ENCODE measurements at regions not wholly inside any gene's neighbourhood (a gene's known extent, or its start where the extent isn't known, plus 50 kb on each side); places are given as distances from the start of the nearest gene placed in this dataset.
"Not testable (repeated sequence)": the region's sequence is repeated elsewhere in the genome, so short reads cannot be mapped to it uniquely, and the experiment has no call there.

DNA sequence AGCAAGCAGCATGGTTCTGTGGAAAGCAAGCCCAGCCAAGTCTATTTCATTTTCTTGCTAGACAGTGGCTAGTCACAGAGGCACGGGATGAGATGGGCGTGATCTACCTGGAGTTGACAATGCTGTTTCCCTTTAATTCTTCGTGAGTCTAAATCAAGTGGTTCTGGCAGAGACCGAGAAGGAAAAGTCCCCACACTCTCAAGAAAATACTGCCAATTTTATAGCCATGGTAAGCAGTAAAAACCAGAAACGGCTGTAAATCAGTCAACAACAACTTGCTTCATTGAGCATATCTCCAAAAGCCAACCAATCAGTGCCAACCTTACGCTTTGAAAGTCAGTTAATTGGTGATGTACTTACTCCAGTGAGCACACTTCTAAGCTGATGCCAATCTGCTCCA, 223.4 kb downstream of the SEC23IP start:
- DNase-seq, result no peak

DNA sequence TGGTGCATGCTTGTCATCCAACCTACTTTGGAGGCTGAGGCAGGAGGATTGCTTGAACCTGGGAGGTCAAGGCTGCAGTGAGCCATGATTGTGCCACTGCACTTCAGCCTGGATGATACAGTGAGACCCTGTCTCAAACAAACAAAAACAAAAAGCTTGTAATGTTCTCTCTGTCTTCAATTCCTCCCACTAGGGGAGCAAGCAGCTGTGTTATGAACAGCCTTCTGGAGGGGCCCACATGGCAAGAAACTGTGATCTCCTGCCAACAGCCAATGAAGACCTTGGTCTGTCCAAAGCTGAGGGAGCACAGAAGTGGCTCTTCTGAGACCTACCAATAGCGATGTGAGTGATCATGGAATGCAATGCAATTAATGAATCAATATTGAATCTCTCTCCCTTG, 229.2 kb downstream of the SEC23IP start:
- no peak for DNase-seq

DNA sequence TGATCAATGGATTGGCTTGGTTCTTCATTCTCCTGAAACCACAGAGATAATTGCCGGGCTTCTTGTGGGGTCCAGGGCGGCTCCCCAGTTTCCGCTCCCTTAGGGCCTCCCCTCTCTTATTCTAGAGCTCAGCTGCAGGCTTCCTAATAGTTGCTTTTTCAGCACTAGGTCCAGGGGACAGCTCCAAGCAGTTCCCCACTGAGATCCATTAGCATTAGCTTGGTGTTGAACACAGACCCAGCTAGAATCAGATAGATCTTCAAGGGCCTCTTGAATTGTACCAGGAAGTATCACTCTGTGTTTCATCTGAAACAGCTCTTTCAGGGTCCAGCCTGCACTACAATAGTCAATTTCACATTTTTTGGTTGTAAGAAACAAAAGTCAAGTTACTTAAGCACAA, 238.7 kb downstream of the SEC23IP start:
- DNase-seq, result no peak

DNA sequence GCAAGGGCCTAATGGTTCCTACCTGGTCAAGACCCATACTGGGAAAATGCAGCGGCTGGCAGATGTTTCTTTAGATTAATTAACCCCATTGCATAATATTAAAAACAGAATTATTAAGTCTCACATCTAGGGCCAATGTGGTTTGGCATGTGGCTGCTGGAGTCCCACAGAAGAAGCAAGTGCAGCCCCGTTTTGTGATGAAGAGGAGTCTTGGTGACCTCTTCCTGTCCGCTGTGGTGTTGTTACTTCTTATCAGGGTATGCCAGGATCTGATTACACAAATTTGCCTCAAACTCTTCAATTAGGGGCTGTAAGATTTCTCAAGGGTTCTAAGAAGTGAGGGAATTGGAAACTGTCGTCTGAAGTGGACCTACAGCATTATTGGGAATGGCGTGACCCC, 240.3 kb downstream of the SEC23IP start:
- DNase-seq, result no peak

DNA sequence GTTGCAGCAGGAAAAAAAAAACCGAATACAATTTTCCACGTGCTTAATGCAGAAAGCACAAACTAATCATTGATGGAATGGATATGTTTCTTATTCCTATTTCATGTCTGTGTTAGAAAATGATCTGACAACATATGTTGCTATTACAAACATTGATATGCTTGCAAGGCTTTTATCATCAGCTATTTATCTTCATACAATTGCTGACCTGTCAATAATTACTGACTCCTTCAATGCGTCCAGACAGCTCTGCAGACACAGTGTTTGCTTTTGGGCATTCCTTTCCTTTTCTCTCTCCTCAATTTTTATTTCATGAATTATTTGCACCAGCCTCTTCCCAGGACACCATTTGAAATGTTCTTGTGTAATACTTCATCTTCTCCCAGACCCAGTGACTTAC, 246.2 kb downstream of the SEC23IP start:
- no peak for DNase-seq

DNA sequence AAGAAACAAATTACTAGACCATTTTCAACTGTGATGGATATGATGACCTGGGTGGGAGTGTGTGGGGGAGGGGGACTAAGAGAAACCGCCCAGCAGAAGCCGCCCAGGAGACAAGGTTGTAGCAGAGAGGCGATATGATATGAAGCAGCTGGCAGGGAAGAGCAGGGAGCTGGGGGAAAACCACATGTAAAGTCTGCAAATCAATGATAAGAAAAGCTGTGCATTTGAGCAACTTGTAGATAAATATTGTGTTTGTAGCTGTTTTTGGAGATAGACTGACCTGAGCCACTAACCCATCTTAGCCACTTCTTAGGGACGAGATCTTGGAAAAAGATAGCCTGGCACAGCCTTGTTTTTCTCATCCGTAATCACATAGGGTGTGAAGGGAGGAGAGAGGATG, 252.6 kb downstream of the SEC23IP start:
- DNase-seq, result no peak

DNA sequence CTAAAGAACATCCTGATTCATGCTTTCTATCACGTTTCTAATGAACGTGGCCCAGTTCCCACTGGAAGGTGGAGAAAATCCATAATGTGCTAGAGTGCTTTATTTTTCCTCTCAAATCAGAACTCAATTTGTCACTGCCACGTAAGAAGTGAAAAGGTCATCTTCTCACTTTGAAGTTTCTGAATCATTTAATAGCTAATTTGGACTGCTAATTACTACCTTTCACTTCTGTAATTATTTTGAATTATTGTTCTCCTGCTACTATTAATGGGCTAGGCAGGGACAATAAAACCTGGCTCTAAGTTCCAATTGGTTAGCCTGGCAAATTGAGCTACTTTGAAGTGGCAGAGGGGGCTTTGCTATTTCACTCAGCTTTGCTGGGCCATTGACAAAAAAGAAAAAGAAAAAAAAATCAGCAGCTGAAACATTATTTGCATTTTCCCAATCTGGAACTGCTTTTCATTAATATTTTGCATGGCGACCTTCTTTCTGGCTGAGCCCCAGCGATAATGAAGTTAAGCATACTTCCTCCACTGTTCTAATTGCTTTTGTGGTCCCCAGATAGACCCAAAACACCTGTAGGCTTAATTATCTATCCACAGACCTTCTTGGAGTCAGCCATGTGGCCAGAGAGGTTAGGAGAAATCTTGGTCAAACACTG, 264.2 kb downstream of the SEC23IP start:
- no peak for DNase-seq

DNA sequence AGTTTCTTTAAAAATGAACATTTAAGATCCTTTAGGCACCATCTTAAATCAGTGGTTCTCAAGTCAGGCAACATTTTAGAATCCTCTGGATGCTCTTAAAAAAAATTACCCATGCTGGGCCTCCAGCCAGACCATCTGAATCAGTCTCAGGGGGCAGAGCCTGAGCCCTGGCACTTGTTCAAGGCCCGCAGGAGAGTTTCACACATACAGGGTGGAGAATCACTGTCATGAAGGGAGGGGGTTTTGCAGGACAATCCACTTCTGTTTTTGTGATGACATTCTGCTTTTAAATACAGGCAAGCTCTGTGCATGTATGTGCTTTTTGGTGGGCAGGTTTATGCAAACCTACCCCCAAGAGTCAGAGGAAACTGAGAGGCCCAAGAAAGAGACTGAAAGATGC, 268.6 kb downstream of the SEC23IP start:
- DNase-seq, result no peak

DNA sequence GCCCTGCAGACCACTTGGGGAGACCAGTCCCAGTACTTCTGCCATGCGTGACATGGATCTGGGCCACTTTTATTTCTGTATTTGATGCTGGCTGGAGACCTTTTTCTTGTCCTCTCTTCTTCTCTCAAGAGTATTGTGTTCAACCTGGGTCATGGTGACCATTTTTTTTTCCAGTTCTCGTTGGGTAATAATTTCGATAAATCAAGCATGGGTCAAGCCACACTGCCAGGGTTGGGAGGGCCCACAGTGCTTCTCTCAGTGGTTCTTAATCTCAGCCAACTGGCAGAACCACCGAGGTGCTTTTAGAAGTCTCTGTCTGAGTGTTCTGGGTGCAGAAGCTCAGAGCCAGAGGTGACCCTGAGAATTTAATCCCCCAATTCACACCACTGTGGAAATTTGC, 269.9 kb downstream of the SEC23IP start:
- DNase-seq, result no peak

DNA sequence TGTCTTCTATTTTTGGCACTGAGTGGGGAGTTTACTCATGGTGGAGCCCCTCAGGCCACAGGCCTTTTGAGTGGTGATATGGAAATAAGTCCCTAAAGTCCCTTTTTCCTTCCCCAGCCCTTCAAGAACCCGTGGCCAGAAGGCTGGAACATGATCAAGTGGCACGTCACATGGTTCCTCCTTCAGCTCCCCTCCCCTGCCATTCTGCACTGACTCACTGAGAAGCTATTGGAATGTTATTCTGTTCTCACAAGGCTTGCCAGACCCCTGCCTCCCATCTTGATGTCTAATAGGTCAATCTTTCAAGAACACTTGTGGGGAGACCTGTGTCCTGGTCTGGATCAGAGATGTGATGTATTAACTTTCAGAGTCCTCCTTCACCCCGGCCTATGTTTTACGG, 279.8 kb downstream of the SEC23IP start:
- DNase-seq, result no peak

DNA sequence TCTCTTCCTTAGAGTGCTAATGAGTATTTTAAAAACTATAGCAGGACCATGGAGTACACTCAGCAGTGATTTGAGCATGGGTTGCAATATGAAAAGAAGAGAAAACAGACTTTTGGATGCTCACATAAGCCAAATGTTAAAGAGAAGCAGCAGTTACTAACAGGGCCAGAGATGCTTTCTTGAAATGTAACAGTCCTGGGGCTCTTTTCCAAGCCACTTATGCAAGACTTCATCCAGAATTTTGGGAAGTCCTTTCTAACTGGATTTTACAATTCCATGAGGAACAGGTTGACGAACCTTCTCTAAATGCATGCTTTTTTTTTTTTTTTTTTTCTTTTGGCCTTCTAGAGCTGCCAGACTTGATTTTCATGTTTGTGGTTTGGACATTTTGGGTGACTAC, 282.0 kb downstream of the SEC23IP start:
- no peak for DNase-seq

DNA sequence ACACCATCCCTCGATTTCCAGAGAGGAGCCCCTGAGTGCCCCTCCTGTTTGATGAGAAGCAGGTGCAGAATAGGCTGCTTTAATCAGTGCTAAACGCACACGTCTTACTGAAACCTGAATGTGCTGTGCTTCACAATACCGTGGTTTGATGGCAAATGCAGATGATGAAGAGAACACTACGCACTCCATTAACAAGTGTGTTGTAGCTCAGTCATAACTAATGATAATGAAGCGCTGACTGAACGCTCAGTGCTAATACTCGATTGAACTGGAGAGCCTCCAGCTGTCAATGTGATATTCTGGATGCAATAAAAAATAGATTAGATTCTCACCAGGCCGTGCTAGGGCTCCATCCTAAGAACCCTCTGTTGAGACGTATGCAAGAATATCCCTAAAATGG, 279.7 kb upstream of the PLPP4 start:
- DNase-seq, result no peak

DNA sequence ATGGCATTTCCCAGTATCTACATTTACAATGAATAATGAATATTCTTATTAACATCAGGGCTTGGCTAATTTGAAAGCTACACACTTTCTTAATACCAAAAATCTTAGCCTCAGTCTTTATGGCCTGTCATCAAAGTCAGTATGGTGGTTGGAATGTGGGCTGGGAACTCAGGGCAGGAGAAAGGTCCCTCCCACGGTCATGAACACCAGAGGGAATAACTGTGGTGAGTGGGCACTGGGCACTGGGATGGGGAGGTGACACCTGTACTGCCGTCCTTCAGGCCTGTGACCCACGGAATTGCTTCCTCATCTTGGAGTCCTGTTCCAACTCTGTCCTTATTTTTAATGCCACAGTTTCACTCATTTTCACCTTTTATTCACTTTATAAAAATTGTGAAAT, 276.9 kb upstream of the PLPP4 start:
- DNase-seq, result no peak

DNA sequence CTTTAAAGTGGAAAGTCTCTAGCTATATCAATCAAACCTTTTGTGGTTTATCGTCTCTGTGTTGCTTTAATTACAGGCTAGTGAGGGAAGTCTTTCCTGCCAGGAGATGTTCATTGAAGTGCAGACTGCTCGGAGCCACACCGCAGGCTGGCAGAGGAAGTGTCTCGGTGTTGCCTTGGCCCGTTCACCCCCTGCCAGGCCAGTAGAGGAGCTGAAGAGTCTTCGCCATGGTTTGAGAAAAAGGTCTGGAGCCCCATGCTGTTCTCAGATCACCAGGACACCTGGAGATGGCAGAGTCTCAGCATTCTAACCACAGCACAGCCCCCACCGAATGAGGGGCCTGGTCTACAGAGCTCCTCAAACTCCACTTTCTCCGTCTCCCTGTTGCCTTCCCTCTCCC, 275.9 kb upstream of the PLPP4 start:
- no peak for DNase-seq

DNA sequence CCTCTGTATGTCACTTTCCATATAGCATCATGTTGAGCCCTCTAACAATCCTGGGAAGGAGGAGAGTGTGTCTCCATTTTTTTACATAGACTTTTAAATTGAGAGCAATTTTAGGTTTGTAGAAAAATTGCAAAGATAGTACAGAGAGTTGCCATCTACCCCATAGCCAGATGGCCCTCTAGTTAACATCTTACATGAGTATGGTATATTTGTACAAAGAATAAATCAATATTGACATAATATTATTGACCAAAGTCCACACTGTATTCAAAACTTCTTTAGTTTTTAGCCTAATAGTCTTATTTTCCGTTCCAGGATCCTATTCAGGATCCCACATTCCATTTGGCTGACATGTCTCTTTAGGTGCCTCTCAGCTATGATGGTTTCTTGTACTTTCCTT, 274.6 kb upstream of the PLPP4 start:
- no peak for DNase-seq

DNA sequence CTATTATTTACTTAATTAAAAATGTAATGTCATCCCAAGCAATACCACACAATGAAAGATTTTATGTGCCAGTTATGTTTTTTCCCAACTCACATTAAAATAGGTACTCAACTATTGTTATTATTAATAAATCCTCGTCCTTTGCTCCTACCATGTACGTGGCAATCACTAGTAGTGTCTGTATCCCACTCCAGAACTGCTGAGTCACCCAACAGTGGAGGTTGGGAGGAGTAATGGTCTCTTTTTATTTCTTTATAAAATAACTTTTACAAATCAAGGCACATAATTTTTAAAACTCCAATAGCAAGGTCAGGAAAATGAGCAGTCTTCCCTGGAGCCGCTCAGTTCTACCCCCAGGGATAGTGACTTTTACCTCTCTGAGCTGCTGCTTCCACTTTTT, 273.5 kb upstream of the PLPP4 start:
- DNase-seq, result no peak

DNA sequence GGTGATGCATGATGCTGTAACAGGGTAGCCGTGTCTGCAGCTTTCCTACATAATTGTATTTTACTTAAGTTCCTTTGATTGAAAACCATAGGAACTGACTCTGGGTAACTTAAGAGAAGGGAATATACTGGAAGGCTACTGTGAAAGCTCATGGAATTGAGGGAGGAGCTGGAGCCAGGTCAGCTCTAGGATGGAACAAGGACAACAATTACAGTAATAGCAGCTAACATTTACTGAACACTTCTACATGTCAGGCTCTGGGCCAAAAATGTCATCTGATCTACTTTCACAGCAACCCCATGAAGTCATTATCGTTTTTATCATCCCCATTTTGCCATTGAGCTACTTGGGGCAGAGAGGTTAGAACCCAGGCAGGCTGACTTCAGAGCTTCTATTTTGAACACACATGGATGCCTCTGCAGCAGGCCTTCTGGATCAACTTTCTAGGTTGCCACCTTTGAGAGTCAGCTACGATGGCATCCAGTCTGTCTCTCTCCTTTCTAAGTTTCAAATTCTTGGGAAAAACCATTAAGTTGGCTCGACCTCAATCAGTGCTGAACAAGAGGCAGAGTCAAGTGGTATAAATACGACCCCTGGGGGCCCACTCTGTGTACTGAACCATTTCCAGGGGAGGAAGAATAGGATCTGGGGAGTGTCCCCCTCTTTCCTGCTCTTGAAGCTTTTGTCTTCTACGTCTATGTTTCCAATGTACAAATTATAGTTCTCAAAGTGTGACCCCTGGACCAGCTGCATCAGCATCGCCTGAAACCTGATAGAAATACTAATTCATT, 272.3 kb upstream of the PLPP4 start:
- no peak for DNase-seq

DNA sequence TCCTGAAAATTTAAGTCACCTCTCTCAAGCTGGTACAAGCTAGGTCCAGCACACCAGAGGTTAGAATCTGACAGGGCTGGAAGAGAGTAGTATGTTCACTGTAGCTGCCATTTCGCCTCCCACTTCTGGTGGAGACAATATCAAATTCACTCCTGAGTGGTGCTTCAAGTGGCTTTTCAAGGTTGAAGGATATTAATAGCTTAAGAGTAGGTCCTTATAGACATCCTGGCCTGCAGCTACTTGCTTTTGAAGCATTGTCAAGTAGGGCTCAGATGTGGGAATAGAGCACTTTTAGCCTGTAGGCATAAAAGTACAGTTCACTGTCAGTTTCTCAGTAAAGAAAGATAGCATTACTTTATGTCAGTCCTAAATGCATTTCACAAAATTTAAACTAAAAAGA, 270.5 kb upstream of the PLPP4 start:
- no peak for DNase-seq

DNA sequence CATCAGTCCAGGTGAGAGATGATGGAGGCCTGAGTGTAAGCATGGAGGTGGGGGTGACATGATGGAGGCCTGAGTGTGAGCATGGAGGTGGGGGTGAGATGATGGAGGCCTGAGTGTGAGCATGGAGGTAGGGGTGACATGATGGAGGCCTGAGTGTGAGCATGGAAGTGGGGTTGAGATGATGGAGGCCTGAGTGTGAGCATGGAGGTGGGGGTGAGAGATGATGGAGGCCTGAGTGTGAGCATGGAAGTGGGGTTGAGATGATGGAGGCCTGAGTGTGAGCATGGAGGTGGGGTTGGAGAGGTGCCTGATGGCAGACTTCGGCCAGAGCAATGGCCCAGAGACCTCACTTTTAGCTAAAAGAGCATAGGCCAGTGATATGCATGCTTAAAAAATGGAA, 269.9 kb upstream of the PLPP4 start:
- not testable (repeated sequence) for DNase-seq

DNA sequence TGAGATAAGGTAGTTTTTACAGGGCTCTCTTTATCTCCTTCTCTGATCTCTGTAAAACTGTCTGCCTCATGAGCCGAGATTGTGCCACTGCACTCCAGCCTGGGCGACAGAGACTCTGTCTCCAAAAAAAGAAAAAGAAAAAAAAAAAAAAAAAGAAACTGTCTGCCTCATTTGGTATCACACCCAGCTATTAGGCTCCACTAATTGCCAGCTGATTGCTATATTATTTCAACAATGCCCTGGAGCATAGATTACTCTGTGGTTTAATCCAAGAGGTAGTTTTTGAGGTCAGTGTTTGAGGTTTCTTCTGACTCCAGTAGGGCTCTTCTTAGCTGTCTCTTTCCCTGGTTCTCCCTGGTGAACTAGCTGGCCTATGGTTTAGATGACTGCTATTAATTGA, 268.1 kb upstream of the PLPP4 start:
- DNase-seq, result no peak

DNA sequence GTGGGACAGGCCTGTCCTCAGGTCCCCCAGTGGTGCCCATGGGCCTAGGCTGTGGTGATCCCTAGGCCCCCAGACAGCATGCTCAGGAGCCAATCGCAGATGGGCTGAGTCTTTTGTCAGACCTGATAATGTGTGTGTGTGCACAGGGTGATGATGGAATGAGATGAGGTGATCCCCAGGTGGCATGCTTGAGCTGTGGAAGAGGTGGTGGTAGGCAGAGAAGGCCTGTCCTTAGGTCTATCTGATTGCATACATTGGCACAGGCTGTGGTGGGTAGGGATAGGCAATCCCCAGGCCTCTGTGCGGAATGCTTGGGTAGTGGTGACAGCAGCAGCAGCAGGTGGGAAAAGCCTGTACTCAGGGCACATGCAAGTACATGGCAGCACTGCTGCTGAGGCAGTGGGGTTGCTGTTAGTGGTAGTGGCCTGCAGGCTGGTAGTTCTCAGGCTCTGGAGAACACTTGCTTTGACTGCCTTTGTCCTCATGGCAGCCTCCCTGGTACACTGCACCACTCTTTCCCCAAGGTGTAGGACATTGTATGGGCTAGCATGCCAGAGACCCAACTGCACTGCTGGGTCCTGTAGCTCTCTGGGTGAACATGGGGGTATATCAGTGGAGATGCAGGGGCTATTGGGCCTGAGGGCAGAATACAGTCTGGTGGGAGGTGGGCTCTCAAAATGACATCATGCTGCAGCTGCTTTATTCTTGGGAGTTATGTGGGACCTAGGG, 260.9 kb upstream of the PLPP4 start:
- DNase-seq, result no peak

DNA sequence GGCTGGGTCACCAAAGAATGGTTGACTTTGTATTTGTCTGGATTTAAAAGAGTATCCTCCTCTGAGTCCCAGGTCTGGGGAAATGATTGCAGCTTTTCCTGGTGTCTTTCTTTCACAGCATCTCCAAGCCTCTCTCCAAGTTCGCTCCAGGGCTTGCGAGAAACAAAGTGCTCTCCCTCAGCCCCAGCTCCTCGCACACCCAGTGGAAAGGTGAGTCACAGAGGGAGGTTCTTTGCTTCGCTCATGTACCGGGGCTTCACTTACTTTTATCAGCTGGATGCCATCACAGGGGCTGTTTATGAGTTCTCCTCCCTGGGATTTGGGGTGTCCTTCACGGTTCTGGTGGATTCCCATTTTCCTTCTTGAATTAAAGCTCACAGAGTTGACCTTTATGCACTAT, 252.2 kb upstream of the PLPP4 start:
- no peak for DNase-seq

DNA sequence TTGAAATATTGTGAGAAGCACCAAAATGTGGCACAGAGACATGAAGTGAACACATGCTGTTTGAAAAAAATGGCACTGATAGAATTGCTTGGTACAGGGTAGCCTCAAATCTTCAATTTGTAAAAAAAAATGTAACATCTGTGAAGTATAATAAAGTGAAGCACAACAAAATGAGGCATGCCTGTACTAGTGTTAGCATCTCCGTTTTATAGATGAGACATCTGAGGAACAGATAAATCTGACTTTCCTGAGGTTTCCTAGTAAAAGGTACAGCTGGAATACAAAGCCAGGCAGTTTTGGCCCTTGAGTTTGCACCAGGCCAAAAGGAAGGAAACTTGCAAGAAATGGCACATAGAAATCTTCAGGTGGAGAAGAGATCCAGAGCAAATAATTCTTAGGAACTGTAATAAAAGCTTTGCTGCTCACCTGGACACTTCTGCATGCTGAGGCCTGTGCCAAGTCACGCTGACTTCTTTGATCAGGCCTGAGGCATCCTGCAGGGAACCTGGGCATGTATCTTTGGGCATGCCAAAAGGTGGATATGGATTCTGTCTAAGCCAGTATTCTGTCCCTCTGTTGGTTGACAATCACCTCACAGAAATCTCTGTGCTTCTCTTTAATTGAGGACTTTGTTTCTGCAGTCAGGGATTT, 251.5 kb upstream of the PLPP4 start:
- no peak for DNase-seq

DNA sequence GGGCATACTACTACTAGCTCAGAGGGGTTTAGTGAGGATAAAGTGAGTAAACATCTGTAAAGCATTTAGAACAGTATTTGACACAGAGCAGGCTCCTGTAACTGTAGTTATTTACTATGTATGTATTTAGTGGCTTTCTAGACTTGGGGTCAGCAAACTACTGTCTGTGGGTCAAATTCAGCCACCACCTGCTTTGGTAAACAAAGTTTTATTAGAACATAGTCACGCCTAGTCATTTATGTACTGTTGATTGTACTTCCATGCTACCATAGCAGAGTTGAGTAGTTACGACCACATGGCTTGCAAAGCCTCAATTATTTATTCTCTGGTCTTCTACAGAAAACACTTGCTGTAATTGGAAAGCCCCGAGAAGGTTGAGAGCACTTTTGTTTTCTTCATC, 248.5 kb upstream of the PLPP4 start:
- no peak for DNase-seq
